ENCODE measurements at regions not wholly inside any gene's neighbourhood (a gene's known extent, or its start where the extent isn't known, plus 50 kb on each side); places are given as distances from the start of the nearest gene placed in this dataset.

DNA sequence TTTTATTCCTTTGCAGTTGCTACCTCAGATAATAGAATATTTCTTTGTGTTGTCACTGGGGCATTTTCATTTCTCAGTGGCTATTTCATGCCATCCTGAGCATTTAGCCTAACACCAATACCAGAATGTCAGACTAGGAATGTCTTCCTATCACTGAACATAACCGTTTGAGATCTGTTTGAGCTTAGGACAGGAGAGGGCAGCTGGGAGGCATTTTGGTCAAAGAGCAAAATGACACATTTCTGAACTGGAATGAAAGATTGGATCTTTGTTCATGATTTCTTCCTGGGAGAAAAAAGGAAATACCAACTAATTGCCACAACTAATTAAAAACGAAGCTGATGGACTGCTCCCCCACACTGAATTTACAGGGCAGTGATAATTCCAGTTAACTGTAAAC is 921.3 kb upstream of the NR2F2 start:
- TF ChIP-seq TAF1 (IDR thresholded peaks at IDR 0.05; ENCODE audit: low read depth, low read length) (no peak), POLR2A (IDR thresholded peaks at IDR 0.05; ENCODE audit: low read depth, low read length) (no peak), POLR2AphosphoS5 (IDR thresholded peaks at IDR 0.05; ENCODE audit: low read depth, low read length) (no peak)

Measured in GM12891 (cell line).